ENCODE measurements at regions not wholly inside any gene's neighbourhood (a gene's known extent, or its start where the extent isn't known, plus 50 kb on each side); places are given as distances from the start of the nearest gene placed in this dataset.
"Not testable (repeated sequence)": the region's sequence is repeated elsewhere in the genome, so short reads cannot be mapped to it uniquely, and the experiment has no call there.

GRCh38 chr7:121608785-121609184, 212.7 kb upstream of the FAM3C start:
- no peak overlapping the region for H3K27ac Mint-ChIP-seq
- TF ChIP-seq CTCF (conservative IDR thresholded peaks at IDR 0.05) = no peak
- peaks cover 13% of the 10 kb centered on the region for H3K4me1 Mint-ChIP-seq (ENCODE audit: unreplicated experiment)
- H3K9me3 Mint-ChIP-seq = peaks cover 6% of the 10 kb centered on the region
- H3K36me3 Mint-ChIP-seq = no peaks in the 10 kb centered on the region
- no peak for DNase-seq (ENCODE audit: extremely low spot score, unreplicated experiment)
- H3K27me3 Mint-ChIP-seq = no peaks in the 10 kb centered on the region
- H3K4me3 Mint-ChIP-seq = no peak overlapping the region

GRCh38 chr7:121608183-121608582, 212.1 kb upstream of the FAM3C start:
- not testable (repeated sequence) for H3K4me3 Mint-ChIP-seq; H3K27ac Mint-ChIP-seq; H3K27me3 Mint-ChIP-seq; H3K9me3 Mint-ChIP-seq; H3K36me3 Mint-ChIP-seq; DNase-seq (ENCODE audit: extremely low spot score, unreplicated experiment)
- H3K4me1 Mint-ChIP-seq (ENCODE audit: unreplicated experiment) = peaks cover 16% of the 10 kb centered on the region

GRCh38 chr7:121605317-121605680, 209.2 kb upstream of the FAM3C start:
- Mint-ChIP-seq H3K9me3 (peaks cover 6% of the 10 kb centered on the region), H3K4me1 (ENCODE audit: unreplicated experiment) (peaks cover 16% of the 10 kb centered on the region), H3K36me3 (no peaks in the 10 kb centered on the region), H3K27me3 (no peaks in the 10 kb centered on the region), H3K4me3 (peak overlapping the region; percentile 20), H3K27ac (peak overlapping the region; percentile 86)
- peak; percentile 40 for TF ChIP-seq CTCF (conservative IDR thresholded peaks at IDR 0.05)
- DNase-seq (ENCODE audit: extremely low spot score, unreplicated experiment) = no peak

GRCh38 chr7:121604627-121605316, 208.7 kb upstream of the FAM3C start:
- Mint-ChIP-seq H3K27me3 (no peaks in the 10 kb centered on the region), H3K36me3 (no peaks in the 10 kb centered on the region), H3K9me3 (peaks cover 2% of the 10 kb centered on the region), H3K4me3 (peak overlapping the region; percentile 21), H3K4me1 (ENCODE audit: unreplicated experiment) (peaks cover 16% of the 10 kb centered on the region), H3K27ac (peak overlapping the region; percentile 86)
- TF ChIP-seq CTCF (conservative IDR thresholded peaks at IDR 0.05) = no peak
- no peak for DNase-seq (ENCODE audit: extremely low spot score, unreplicated experiment)

- H3K4me3 Mint-ChIP-seq = no peak overlapping the region
- no peaks in the 10 kb centered on the region for H3K9me3 Mint-ChIP-seq
- H3K36me3 Mint-ChIP-seq = no peaks in the 10 kb centered on the region
- H3K27me3 Mint-ChIP-seq = no peaks in the 10 kb centered on the region
- no peak for TF ChIP-seq CTCF (conservative IDR thresholded peaks at IDR 0.05)
- DNase-seq (ENCODE audit: extremely low spot score, unreplicated experiment) = no peak
- H3K4me1 Mint-ChIP-seq (ENCODE audit: unreplicated experiment) = peaks cover 16% of the 10 kb centered on the region
- H3K27ac Mint-ChIP-seq = no peak overlapping the region
These were observed 207.8 kb upstream of the FAM3C start for GRCh38 chr7:121603886-121604285.

GRCh38 chr7:121599887-121600286, 203.8 kb upstream of the FAM3C start:
- Mint-ChIP-seq H3K9me3 (no peaks in the 10 kb centered on the region), H3K4me3 (no peak overlapping the region), H3K36me3 (no peaks in the 10 kb centered on the region), H3K27ac (no peak overlapping the region), H3K4me1 (ENCODE audit: unreplicated experiment) (peaks cover 9% of the 10 kb centered on the region), H3K27me3 (no peaks in the 10 kb centered on the region)
- TF ChIP-seq CTCF (conservative IDR thresholded peaks at IDR 0.05) = no peak
- DNase-seq (ENCODE audit: extremely low spot score, unreplicated experiment) = no peak

Measured in type B pancreatic cell (in vitro differentiated cells).